Smooth muscle cell (in vitro differentiated cells): ENCODE measurements at regions not wholly inside any gene's neighbourhood (a gene's known extent, or its start where the extent isn't known, plus 50 kb on each side); places are given as distances from the start of the nearest gene placed in this dataset.

Experiments used
- DNase-seq: peaks from one replicate; lab custom pipeline; 2025; ENCODE audit not compliant: unreplicated experiment; lab: John Stamatoyannopoulos, UW
- H2AFZ ChIP-seq: fragments of 200-600 bp; sonication (generic); 2 replicates; pipeline ENCODE4 v1.6.0; 2016; ENCODE audit warnings: antibody characterized with exemption, low read depth, mild to moderate bottlenecking
- H3F3A ChIP-seq: fragments of 200-600 bp; sonication (generic); 2 replicates; pipeline ENCODE4 v1.6.0; 2017; ENCODE audit warnings: antibody characterized with exemption, low read depth
- H3K27ac ChIP-seq: fragments of 200-600 bp; sonication (generic); 2 replicates; pipeline ENCODE4 v1.5.1; 2016; ENCODE audit warnings: low read depth, mild to moderate bottlenecking
- H3K27me3 ChIP-seq: fragments of 200-600 bp; sonication (generic); 2 replicates; pipeline ENCODE4 v1.6.1; 2016; ENCODE audit warnings: low read depth, mild to moderate bottlenecking
- H3K36me3 ChIP-seq: fragments of 200-600 bp; sonication (generic); 2 replicates; pipeline ENCODE4 v1.5.1; 2016; ENCODE audit warnings: low read depth
- H3K4me1 ChIP-seq: fragments of 200-600 bp; sonication (generic); 2 replicates; pipeline ENCODE4 v1.5.1; 2016; ENCODE audit warnings: low read depth
- H3K4me2 ChIP-seq: fragments of 200-600 bp; sonication (generic); 2 replicates; pipeline ENCODE4 v1.6.0; 2016; ENCODE audit warnings: mild to moderate bottlenecking
- H3K4me3 ChIP-seq: fragments of 200-600 bp; sonication (generic); 2 replicates; pipeline ENCODE4 v1.5.1; 2016; ENCODE audit warnings: mild to moderate bottlenecking
- H3K79me2 ChIP-seq: fragments of 200-600 bp; sonication (generic); 2 replicates; pipeline ENCODE4 v1.6.0; 2016; ENCODE audit warnings: low read depth, mild to moderate bottlenecking
- H3K9ac ChIP-seq: fragments of 200-600 bp; sonication (generic); 2 replicates; pipeline ENCODE4 v1.6.0; 2016; ENCODE audit warnings: low read depth
- H3K9me3 ChIP-seq: fragments of 200-600 bp; sonication (generic); replicated peaks from 2 replicates; pipeline ENCODE4 v1.5.1; 2016; ENCODE audit warnings: low read depth
- H4K20me1 ChIP-seq: fragments of 200-600 bp; sonication (generic); 2 replicates; pipeline ENCODE4 v1.6.0; 2016; ENCODE audit warnings: low read depth
- WGBS: methylation state at CpG from one replicate; pipeline ENCODE4 v1.1.7; 2016; ENCODE audit warnings: low lambda C conversion rate; 5-methylcytosine and 5-hydroxymethylcytosine counted together
- TF ChIP-seq, protein P1 (sequence below): fragments of 200-600 bp; sonication (generic); IDR thresholded peaks from 2 replicates; pipeline ENCODE4 v1.5.1; 2017; ENCODE audit warnings: borderline replicate concordance, mild to moderate bottlenecking, antibody characterized with exemption; ENCODE audit not compliant: insufficient read depth, poor library complexity, severe bottlenecking

DNA sequence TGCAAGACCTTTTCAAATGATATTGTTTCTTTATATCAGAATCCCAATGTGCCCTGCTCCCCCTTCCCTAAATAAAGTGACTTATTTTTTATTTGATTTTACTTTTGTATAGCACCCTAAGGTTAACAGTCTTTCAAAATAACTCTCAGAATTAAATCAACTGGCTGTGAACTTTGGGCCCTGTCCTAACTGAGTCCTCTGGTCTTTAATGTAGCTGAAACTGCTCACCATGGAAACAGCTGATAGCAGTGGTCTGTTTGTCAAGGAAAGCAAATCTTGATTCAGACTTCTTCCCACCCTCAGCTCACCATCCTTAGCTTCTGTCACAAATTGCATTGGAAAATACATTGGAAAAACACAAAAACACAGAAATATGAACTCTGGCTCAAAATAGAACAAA is 105.2 kb upstream of the PRPS1L1 start:
- no peaks in the 10 kb centered on the region for H4K20me1 ChIP-seq
- H3K36me3 ChIP-seq = no peaks in the 10 kb centered on the region
- no peak overlapping the region for H2AFZ ChIP-seq
- H3K27me3 ChIP-seq = no peaks in the 10 kb centered on the region
- H3K4me3 ChIP-seq = no peak overlapping the region
- H3K4me2 ChIP-seq = no peak overlapping the region
- H3K4me1 ChIP-seq = peaks cover 15% of the 10 kb centered on the region
- H3K79me2 ChIP-seq = no peaks in the 10 kb centered on the region
- H3K9ac ChIP-seq = no peak overlapping the region
- TF ChIP-seq, protein P1, sequence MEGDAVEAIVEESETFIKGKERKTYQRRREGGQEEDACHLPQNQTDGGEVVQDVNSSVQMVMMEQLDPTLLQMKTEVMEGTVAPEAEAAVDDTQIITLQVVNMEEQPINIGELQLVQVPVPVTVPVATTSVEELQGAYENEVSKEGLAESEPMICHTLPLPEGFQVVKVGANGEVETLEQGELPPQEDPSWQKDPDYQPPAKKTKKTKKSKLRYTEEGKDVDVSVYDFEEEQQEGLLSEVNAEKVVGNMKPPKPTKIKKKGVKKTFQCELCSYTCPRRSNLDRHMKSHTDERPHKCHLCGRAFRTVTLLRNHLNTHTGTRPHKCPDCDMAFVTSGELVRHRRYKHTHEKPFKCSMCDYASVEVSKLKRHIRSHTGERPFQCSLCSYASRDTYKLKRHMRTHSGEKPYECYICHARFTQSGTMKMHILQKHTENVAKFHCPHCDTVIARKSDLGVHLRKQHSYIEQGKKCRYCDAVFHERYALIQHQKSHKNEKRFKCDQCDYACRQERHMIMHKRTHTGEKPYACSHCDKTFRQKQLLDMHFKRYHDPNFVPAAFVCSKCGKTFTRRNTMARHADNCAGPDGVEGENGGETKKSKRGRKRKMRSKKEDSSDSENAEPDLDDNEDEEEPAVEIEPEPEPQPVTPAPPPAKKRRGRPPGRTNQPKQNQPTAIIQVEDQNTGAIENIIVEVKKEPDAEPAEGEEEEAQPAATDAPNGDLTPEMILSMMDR = no peak
- DNase-seq = no peak
- no peaks in the 10 kb centered on the region for H3K9me3 ChIP-seq
- no peaks in the 10 kb centered on the region for H3F3A ChIP-seq
- H3K27ac ChIP-seq = no peak overlapping the region

DNA sequence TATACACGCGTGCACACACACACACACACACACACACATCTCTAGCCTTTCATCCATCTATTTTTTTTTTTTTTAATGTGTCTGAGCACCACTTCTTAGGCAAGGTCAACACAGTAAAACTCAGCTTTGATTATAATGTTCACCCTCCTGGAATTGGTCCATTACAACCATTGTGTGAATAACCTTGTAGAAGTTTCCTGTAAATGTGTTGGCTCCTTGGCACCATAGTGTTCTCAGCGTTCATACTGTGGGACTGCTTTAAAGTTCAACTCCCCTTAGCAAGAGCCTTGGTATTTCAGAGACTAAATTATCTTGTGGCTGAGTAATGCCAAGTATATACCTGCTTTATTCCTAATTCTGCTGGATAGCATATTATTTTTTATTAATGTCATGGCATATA is 106.3 kb upstream of the PRPS1L1 start:
- H3K4me3 ChIP-seq = no peak overlapping the region
- H3K27ac ChIP-seq = no peak overlapping the region
- TF ChIP-seq, protein P1 = no peak
- H3K36me3 ChIP-seq = no peaks in the 10 kb centered on the region
- no peaks in the 10 kb centered on the region for H3K79me2 ChIP-seq
- DNase-seq = no peak
- H3F3A ChIP-seq = no peaks in the 10 kb centered on the region
- H3K27me3 ChIP-seq = no peaks in the 10 kb centered on the region
- WGBS = 92% methylated on average over 3 of the region's 3 CpGs
- H3K9me3 ChIP-seq = no peaks in the 10 kb centered on the region
- H3K9ac ChIP-seq = no peak overlapping the region
- H3K4me2 ChIP-seq = no peak overlapping the region
- no peaks in the 10 kb centered on the region for H4K20me1 ChIP-seq
- peaks cover 5% of the 10 kb centered on the region for H3K4me1 ChIP-seq
- H2AFZ ChIP-seq = no peak overlapping the region

DNA sequence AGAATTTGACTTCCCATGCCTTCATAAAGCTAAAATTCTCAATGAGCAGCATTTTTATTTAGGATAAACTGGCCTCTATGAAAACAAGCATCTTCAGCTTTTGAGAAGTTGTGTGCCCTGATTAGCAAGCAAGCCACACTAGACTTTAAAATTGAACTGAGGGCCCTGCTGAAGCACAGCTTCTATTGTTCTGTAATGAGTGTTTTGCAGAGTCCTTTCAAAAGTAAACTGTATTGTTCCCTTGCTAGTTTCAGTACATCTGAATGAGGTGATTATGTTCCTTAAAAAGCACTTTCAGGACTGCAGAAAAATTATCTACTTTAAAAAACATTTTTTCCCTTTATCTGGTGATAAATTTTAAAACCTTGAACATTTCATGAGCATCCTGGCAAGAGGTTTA is 113.3 kb upstream of the PRPS1L1 start:
- H3K4me2 ChIP-seq = no peak overlapping the region
- H3K27me3 ChIP-seq = no peaks in the 10 kb centered on the region
- H3K36me3 ChIP-seq = no peaks in the 10 kb centered on the region
- no peaks in the 10 kb centered on the region for H3K79me2 ChIP-seq
- TF ChIP-seq, protein P1 = no peak
- no peaks in the 10 kb centered on the region for H3F3A ChIP-seq
- H2AFZ ChIP-seq = no peak overlapping the region
- DNase-seq = no peak
- no peaks in the 10 kb centered on the region for H3K4me1 ChIP-seq
- no peaks in the 10 kb centered on the region for H4K20me1 ChIP-seq
- no peak overlapping the region for H3K4me3 ChIP-seq
- H3K9me3 ChIP-seq = no peaks in the 10 kb centered on the region
- no peak overlapping the region for H3K9ac ChIP-seq
- no peak overlapping the region for H3K27ac ChIP-seq

DNA sequence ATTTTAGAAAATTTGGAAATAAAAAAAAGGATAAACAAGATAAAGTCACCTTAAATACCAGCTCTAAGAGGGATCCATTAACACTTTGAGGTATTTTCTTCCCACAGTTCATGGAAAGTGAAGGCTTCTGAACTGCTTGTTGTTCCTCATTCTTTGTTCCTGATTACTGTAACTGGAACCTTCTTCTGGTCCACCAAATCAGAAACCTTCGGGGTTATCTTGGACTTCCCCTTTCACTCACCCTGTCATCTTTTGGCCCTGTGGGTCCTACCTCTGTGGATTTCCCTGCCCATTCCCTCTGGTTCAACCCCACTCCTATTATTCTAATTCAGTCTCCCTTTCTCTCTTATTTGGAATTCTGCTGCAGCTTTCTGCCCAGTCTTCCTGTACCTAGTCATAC is 116.5 kb upstream of the PRPS1L1 start:
- no peaks in the 10 kb centered on the region for H3K9me3 ChIP-seq
- H3K9ac ChIP-seq = no peak overlapping the region
- H3K27ac ChIP-seq = no peak overlapping the region
- no peak for DNase-seq
- H3K27me3 ChIP-seq = no peaks in the 10 kb centered on the region
- TF ChIP-seq, protein P1 = no peak
- H3K36me3 ChIP-seq = no peaks in the 10 kb centered on the region
- no peaks in the 10 kb centered on the region for H3K4me1 ChIP-seq
- H3K79me2 ChIP-seq = no peaks in the 10 kb centered on the region
- H2AFZ ChIP-seq = no peak overlapping the region
- WGBS = 0% methylated on average over 1 of the region's 1 CpG
- no peaks in the 10 kb centered on the region for H4K20me1 ChIP-seq
- no peak overlapping the region for H3K4me3 ChIP-seq
- H3K4me2 ChIP-seq = no peak overlapping the region
- H3F3A ChIP-seq = no peaks in the 10 kb centered on the region
